SU-DHL-6 (cell line): ENCODE measurements at regions not wholly inside any gene's neighbourhood (a gene's known extent, or its start where the extent isn't known, plus 50 kb on each side); places are given as distances from the start of the nearest gene placed in this dataset.

Experiments used
- EZH2phosphoT487 ChIP-seq: fragments of 200-600 bp; sonication (generic), shearing (Covaris generic); conservative IDR thresholded peaks from 2 replicates; pipeline ENCODE4 v1.6.1; 2018; ENCODE audit warnings: mild to moderate bottlenecking, antibody characterized with exemption, low read length, moderate library complexity, mixed read lengths
- TF ChIP-seq, protein P1 (sequence below): fragments of 200-600 bp; sonication (generic); IDR thresholded peaks from one replicate; pipeline ENCODE4 v1.5.1; 2017; ENCODE audit warnings: antibody characterized with exemption, mild to moderate bottlenecking, low read length, moderate library complexity; ENCODE audit not compliant: insufficient read depth, poor library complexity, severe bottlenecking

DNA sequence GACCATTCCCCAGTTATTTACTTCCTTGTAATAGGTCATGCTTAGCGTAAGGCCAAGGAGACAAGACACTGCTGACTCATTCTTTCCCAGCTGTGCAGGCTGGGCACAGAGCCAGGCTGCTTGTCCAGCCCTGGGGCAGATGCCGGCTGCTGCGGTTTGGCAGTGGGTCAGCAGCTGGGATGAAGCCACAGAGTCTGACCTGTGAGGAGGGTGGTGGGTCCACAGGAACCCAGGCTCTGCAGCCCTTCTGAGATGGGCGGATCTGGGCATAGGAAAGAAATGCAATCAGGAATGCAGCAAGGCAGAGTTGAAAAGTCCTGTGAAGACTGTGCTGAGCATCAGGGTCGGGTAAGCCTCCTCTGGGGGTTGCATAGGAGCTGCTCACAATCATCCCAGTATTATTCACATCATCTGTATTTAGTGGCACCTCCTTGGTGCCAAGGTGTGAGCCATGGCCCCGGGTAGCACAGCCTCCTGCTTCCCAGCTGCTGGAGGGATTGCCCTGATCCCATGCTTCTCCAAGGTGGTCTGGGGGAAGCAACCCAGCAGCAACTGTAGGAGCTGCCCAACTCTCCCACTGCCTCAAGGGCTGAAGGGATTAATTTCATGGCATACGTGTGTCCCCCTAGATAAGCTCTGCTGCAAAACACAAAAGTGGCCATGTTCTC, 139.0 kb downstream of the DDX1 start:
- TF ChIP-seq, protein P1, sequence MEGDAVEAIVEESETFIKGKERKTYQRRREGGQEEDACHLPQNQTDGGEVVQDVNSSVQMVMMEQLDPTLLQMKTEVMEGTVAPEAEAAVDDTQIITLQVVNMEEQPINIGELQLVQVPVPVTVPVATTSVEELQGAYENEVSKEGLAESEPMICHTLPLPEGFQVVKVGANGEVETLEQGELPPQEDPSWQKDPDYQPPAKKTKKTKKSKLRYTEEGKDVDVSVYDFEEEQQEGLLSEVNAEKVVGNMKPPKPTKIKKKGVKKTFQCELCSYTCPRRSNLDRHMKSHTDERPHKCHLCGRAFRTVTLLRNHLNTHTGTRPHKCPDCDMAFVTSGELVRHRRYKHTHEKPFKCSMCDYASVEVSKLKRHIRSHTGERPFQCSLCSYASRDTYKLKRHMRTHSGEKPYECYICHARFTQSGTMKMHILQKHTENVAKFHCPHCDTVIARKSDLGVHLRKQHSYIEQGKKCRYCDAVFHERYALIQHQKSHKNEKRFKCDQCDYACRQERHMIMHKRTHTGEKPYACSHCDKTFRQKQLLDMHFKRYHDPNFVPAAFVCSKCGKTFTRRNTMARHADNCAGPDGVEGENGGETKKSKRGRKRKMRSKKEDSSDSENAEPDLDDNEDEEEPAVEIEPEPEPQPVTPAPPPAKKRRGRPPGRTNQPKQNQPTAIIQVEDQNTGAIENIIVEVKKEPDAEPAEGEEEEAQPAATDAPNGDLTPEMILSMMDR: no peak
- no peak for TF ChIP-seq EZH2phosphoT487
